Embryonic facial prominence (tissue), 1 donor: ENCODE measurements at regions not wholly inside any gene's neighbourhood (a gene's known extent, or its start where the extent isn't known, plus 50 kb on each side); places are given as distances from the start of the nearest gene placed in this dataset.

Source experiments
- DNase-seq: peaks from one replicate; pipeline ENCODE4 v3.0.0-alpha.2; 2016; ENCODE audit errors: extremely low spot score

DNA sequence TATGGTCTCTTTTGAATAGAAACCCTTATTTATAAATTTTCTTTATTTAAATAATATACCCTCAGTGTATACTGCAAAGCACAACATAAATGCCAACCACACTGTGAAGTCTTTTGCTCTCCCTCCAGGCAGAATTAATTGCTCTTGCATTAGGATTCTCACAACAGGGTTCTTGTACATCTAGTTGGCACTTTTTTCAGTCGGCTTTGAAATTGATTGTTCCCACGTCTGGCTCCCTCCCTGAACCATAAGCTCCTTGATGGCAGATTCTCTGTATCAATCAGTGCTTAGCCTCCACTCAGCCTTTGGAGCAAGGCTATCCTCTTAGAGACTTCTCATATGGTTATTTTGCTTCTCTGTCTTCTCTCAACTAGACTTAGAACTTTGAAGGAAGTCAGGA is 288.0 kb upstream of the POU3F2 start:
- DNase-seq, result no peak

DNA sequence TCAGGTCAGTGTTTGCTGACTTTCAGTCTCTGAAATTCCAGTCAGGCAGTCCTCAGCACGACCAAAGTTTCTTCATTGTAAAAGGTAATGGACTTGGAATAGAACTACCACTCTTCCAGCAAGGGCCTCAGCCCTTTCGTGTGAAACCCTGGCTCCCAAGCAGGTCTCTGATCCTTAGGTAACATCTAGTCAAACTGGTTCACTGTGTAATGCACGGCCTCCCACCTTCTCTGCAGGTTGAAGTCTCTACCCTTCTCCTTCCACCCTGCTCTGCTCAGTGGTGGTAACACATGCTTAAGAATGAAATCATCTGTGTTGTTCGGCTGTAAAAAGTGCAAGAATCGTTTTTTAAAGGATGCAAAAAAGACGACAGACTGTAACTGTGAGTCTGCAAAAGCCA is 287.2 kb upstream of the POU3F2 start:
- no peak for DNase-seq

DNA sequence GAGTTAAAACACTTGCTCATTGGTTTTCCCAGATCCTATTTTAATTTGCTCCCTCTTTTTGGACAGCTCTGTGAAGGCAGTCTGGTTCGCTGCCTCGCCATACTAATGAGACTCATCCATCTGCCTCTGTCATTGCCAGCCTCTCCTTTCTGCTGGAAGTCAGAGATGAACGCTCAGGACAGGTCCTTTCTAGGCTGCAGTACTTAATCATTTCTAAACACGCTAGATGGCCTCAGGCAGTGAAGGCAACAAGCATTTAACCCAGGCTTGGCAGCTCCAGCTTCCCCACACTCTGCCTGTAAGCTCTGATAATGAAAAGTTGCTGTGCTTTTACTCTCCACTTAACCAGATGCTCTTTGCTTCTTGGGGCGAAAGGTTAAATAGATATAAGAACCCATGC is 286.7 kb upstream of the POU3F2 start:
- no peak for DNase-seq

DNA sequence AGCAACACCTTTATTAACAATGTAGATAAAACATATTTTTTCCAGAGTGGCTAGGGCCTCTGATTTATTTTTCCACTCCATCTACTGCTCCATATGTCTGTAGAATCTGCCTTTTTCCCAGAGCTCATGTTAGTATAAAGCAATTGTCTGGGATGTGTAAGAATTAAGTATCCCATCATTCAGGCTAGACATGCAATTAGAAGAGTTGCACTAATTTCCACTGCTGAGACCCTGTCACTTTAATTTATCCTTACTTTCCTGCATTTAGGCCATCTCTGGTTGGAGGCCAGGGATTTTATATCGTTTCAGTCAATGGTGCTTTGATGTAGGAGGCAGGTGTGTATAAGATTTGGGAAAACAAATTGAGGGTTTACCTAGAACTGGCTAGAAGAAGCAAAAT is 286.1 kb upstream of the POU3F2 start:
- DNase-seq, result no peak

DNA sequence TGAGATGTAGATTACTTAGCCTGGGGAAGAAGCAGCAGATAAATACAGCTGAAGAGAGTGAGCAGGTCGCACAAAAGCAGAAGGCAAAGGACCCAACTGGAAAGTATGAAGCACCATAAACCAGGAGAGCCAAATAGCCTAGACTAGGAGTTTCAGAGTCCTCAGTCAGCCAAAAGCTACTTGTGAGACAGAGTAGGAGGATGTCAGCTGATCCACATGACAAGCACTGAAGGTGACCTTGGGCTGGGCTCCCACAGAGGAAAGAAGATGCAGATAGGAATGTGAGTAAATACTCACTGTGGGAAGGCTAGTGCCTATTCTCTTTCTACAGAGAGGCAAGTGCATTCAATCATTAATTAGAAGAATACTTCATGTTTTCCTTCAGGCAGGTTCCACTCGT is 274.0 kb upstream of the POU3F2 start:
- no peak for DNase-seq

DNA sequence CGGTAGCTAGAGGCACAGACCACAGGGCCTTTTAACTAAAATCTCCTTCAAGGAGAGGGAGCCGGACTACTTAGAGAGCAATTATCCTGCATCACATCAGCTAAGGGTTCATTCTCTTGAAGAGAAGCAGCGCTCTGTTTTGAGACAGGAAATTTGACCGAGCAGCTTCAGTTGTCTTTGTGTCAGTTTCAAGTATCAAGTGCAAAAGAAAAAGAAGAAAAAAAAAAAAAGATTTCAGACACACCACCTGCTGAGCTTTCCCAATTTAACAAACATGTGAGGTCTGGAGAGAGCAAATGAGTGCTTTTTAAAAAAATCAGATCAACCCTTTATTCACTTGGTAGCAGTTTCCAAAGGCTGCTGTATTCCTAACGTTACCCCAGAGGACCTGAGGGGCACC is 273.5 kb upstream of the POU3F2 start:
- no peak for DNase-seq

DNA sequence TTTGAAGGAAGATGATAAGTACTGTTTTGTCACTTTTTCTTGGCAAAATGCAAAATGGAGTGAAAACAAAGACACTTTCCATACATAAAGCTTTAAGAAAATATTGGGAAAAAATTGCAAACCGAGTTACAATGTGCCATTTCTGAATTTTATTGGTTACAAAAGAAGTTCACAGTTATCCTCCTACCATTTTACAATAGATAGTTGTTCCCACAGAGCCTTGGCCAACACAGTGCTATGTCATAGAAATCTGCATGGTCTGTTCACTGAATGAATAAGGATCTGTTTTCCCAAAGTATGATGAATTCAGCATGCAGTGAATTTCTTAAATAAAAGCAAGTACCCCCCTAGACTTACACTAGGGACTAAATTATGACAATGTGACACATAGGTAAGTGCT is 268.2 kb upstream of the POU3F2 start:
- no peak for DNase-seq

DNA sequence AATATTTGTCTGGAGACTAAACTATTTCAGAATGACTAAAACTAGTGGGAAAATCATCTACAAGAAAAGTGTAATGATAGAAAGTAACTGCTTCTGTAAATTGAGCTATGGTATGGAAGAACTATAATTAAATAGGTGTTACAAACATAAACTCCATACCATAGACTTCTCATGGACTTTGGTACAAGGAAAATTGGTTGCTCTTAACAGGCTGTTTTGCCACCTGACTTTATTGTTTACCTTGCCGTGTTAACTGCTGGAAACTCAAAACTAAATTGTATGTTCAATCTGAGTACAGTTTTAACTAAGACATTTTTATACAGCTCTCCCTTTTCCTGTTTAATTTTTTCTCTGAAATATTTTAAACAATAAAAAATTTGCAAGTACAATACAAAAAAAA is 261.8 kb upstream of the POU3F2 start:
- no peak for DNase-seq

DNA sequence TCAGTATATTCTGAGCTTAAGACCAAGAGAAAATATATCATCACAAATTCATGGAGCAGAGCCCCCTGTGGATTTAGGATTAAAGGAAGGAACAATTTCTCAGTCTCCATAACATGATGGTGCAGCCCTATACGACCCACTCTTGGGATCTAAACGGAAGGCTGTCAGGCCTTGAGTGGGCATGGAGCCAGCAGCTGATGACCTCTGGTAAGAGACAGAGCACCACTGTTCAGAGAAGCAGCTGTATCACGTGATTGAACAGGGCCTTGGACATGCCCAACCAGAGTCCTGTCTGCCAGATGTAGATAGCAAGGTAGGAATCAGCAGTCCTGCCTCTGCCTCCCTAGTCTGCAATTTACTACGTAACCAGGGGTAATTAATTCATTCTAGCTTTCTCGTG is 259.4 kb upstream of the POU3F2 start:
- no peak for DNase-seq

DNA sequence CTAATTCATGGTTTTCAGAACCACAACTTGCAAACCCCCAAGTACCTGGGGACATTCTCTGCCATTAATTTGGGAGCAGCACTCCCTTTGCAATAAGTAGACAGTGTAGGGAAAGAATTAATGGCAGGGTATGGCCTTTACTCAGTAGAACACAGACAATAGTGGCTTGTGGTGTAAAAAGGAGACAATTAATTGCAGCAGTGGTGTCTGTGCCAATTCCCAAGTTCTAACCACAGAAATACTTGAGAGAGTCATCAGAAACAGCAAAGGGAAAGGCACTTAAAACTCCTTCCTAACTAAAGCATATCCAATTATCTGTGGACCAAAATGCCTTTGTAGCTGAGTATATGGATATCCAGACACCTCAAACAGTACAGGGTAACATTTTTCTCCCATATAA is 257.6 kb upstream of the POU3F2 start:
- DNase-seq, result no peak

DNA sequence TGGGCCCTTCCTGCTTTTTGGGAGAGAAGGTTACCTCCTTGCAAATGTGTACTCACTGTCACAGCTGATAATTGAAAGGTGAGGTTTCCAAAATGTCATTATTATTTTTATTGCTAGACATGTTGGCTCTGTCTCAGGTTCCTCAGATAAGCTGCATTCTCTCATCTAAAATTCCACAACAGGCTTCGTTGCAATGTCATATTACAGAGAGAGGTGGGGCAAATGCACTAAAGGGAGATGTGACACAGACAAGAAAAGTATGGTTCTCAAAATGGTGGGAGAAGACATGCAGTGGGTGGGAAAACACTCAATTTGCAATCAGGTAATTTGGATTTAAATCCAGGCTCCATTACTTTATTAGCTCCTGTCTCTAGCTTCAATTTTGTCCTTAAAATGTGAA is 256.4 kb upstream of the POU3F2 start:
- DNase-seq, result no peak

DNA sequence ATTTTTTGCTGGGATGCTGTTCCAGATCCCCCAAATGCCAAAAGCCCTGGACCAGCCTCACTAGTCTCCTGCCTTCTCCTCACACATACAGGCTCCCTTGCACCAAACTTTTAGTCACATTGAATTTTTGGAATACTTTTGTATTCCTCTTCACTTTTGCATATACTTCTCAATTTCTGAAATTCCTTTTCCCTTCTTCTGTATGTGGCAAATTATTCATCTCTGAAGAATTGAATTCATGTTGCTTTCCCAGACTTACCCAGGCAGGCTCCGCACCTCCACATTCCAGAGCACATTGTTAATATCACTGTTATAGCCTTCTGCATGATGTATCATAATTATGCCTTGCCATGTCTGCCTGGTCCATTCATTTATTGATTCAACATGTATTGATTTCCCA is 255.3 kb upstream of the POU3F2 start:
- DNase-seq, result no peak

DNA sequence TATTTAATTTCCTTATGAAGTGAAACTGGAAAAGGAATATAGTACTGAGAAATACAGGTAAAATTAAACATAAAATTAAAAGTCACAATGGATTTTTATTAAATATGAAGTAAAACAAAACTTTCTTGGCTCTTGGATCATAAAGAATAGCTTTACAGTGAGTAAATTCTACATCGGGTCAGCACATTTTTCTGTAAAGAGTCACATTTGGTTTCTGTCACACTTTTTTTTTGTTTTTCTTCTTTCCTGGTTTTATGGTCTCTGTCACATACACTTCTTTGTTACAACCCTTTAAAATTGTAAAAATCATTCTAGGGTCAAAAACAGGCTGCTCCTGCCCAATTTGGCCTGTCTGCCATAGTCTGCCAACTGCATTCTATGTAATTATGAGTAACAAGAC is 254.4 kb upstream of the POU3F2 start:
- no peak for DNase-seq

DNA sequence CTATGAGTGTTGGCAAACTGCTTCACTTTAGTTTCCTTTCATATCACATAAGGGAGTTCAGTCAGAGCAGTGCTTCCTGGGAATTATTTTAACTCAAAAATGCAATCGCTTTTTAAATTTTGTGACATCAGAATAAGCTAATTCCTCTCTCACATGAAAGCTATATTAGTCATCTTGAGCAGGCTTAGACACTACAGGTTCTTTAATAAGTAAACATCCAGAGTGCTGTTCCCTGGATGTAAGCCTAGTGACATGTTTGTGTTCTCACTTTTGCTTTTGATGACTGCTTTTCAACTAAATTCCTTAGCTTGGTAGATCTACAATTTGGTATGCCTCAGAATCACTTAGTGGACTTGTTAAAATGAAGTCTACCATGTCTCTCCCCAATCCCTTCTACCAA is 252.7 kb upstream of the POU3F2 start:
- no peak for DNase-seq

DNA sequence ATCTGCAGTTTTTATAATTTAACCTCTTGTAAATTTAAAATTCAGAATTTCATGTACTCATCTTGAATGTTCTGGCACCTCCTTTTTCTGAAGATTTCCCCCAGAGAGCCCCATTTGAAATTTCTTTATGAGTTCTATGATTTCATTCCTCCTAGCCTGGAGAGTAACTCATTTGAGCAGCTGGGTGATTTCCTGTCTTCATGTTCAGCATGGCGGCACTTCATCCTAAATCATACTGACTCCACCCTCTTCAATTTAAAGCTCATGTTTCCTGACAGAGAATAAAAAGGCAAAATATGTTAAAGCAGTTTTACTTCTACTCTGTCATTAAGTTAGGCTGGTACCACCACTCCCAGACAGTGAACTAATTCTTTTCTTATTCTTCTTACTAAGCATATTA is 250.9 kb upstream of the POU3F2 start:
- no peak for DNase-seq

DNA sequence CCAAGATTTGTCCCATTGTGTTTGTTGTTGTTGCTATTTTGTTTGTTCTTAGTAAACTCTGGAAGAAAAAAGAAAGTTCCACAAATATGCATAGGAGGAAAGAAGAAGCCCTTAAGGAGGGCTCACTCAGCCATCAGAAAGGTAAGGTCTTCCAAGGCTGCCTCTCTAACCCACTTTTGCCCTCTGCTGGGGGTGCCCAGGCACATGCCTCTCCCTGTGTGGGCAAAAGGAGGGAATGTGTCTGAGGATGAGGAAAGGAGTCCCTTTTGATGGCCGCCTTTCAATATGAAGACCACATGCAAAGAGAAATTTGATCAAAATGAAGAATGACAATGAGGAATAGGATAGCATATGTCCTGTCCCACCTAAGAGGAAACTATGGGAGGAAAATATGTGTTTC is 248.2 kb upstream of the POU3F2 start:
- no peak for DNase-seq

DNA sequence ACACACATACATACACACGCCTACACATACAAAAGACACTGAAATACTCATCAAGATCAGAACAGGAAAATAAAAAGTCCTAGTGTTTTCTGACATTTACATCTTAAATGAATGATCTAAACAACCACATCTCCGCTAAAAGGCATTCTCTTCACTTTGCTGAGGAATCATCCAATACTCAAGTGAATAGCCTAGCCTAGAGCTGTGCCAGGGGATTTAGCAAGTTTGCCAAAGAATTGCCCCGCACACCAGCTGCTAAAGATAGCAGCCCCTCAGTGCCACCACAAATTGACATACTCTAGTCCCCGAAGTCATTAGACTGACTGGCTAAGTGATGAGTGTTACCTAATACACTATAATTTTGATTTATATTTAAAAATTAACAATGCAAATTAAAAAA is 246.8 kb upstream of the POU3F2 start:
- DNase-seq, result no peak

DNA sequence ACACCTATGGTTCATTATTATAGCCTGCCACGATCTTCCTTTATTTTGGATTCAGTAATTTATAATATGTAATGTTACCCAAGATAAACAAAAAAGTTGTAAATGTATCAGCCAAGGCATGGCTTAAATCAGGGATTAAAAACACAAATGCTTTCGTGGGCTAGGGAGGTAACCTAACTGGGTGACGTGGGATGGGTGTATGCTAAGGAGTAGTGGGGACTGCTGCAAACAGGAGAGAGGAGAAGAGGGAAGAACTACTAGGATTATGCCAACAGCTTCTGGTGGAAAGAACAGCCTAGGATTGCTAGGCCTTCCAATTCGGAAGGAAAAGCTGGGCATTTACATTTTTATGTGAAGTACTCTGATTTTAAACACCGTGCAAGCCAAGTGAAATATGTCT is 244.8 kb upstream of the POU3F2 start:
- no peak for DNase-seq

DNA sequence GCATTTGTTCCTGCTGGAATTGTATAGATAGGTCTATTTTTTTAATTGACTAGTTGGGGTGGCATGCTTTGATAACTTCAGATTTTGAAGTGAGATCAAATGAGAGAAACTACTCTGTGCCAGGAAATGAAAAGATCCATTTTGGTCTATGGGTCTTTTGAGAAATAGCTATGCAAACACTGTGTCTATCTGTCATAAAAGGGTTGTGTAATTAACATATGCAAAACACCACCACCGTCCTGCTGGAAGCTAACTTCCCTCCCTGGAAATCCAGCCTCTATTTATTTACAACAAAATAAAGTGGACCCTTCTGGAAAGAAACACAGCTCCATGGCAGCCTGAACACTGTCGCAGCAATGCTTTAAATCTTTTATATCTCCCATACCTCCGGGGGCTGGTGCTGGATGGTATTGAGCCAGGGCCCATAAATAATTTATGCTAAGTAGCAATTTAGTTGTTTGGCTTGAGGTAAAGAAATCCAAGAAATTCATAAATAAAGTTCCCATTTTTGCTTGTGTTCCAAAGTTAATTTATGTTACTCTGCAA is 244.2 kb upstream of the POU3F2 start:
- no peak for DNase-seq

DNA sequence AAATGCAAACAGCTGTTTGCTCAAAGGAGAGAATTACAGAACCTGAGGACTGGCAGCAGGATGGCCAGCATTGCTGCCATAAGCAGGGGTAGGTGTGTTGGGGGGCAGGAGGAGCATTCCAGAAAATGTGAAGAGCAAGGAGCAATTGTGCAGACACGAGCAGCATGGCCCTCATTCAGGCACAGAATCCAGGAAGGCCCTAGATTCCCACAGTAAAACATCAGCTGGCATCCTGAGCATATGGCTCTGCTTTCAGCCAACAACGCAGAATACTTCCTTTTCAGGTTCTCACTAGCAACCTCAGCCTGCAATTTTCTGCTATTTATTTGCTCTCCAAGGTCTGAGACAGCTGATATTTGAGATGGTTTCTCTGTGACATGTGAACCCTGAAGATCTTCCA is 243.4 kb upstream of the POU3F2 start:
- DNase-seq, result no peak

DNA sequence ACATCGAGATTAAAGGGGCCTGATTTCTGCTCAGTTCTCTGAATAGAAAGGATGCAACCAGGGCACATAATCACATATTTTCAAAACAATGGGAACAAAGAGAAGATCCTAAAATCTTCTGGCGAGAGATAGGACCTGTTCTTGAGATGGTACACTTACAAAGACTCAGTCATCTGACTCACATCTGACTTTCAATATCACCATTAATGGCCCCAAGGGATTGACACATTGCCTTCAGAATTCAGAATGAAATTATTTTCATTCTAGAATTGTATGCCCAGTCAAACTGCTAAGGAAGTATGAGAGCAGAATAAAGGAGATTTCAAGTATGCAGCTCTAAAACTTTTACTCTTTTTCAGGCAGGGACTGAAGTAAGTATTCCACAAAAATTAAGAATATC is 240.7 kb upstream of the POU3F2 start:
- no peak for DNase-seq

DNA sequence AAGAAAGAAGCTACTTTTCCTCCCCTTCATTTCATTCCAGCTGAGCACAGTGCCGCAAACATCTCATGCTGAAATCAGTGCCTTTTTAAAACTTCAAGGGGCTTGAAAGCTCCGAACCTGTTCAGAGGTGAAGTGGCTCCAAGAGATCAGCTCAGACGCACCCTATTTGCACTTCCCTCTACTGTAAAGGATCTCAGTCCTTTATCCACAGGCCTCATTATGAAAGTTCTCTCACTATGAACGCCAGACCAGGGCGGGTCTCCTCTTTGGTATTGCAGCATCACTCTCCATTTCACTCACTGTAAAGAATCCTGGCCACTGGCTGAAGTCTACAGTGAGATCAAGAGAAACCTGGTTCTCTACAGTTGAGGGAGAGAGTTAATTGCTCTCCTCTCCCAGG is 232.7 kb upstream of the POU3F2 start:
- DNase-seq, result no peak

DNA sequence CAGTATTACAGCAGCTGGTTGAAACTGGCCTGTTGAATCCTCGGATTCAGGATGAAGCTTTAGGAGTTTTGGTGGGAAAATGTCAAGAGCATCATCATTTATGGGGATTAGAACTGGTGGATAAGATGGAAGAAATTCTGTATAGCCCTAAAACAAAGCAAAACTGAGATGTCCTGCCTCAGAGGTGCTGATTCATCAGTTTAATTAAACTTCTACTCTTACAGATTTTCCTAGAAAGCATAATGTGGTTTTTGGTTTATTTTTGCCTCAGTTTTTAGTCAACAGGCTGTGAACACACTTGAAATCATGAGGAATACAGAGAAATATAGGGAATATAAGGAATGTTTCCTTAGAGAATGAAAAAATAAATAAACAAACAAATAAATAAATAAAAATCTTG is 228.7 kb upstream of the POU3F2 start:
- DNase-seq, result no peak

DNA sequence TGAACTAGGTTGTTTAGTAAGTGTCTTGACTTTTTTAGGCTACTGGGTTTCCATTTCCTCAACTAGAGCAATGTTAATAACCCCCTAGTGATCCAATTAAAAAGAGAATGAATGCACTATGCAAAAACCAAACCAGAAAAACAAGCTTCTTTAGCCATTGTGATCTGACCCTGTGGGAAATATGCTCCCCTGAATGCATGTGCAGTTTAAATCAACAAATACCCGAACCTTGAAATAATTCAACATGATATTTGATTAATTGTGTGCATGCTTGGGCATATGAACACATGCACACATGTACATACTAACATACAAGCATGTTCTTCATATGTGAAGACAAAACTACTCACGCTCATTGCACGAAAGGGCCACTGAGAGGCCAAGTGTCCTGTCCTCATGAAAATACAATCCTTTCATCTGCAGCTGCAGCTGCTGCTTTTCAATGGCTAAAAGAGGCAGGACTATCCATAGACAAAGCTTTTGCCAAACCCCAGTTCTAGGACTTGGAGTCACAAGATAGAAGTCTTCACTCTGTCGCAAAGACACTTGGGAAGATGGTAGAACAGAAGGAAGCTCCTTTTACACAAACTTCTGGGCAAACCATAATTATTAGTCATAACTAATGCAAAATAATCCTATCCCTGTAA is 207.1 kb upstream of the POU3F2 start:
- no peak for DNase-seq
